ENCODE measurements at regions not wholly inside any gene's neighbourhood (a gene's known extent, or its start where the extent isn't known, plus 50 kb on each side); places are given as distances from the start of the nearest gene placed in this dataset.

GRCh38 chr1:234833118-234833517 is 223.1 kb upstream of the IRF2BP2 start:
- TF ChIP-seq EZH2 (IDR thresholded peaks at IDR 0.05; ENCODE audit: borderline replicate concordance, low read length), result no peak
- TF ChIP-seq CTCF (IDR thresholded peaks at IDR 0.05; ENCODE audit: low read length), result no peak
- no peaks in the 10 kb centered on the region for H4K20me1 ChIP-seq (ENCODE audit: insufficient read depth, low read length)
- no peaks in the 10 kb centered on the region for H3K79me2 ChIP-seq (ENCODE audit: insufficient read depth, low read length)
- H3K4me1 ChIP-seq (ENCODE audit: insufficient read depth, low read length, severe bottlenecking), result no peaks in the 10 kb centered on the region
- H3K27ac ChIP-seq (ENCODE audit: low read depth, low read length, poor library complexity, severe bottlenecking), result no peak overlapping the region
- H3K9ac ChIP-seq (ENCODE audit: low read length), result no peak overlapping the region
- no peaks in the 10 kb centered on the region; the same call in 1 of the 2 replicates for H3K27me3 ChIP-seq (ENCODE audit: insufficient read depth, low read length)
- H3K4me3 ChIP-seq (ENCODE audit: low read depth, low read length, poor library complexity, severe bottlenecking), result no peak overlapping the region
- H3K4me2 ChIP-seq (ENCODE audit: low read length), result no peak overlapping the region
- no peak overlapping the region for H2AFZ ChIP-seq (ENCODE audit: low read length)
- H3K36me3 ChIP-seq (ENCODE audit: insufficient read depth, low read length), result no peaks in the 10 kb centered on the region
- H3F3A ChIP-seq (ENCODE audit: insufficient read depth, low read length), result no peaks in the 10 kb centered on the region
- H3K9me3 ChIP-seq (ENCODE audit: low read length), result no peaks in the 10 kb centered on the region
- H3K9me2 ChIP-seq (ENCODE audit: low read depth, low read length), result no peaks in the 10 kb centered on the region

- TF ChIP-seq CTCF (IDR thresholded peaks at IDR 0.05; ENCODE audit: low read length) (no peak), EZH2 (IDR thresholded peaks at IDR 0.05; ENCODE audit: borderline replicate concordance, low read length) (no peak)
- Histone ChIP-seq H2AFZ (ENCODE audit: low read length) (no peak overlapping the region), H3K27me3 (ENCODE audit: insufficient read depth, low read length) (peaks cover 3% of the 10 kb centered on the region; the same call in 1 of the 2 replicates), H3K36me3 (ENCODE audit: insufficient read depth, low read length) (no peaks in the 10 kb centered on the region), H3K79me2 (ENCODE audit: insufficient read depth, low read length) (no peaks in the 10 kb centered on the region), H3K27ac (ENCODE audit: low read depth, low read length, poor library complexity, severe bottlenecking) (no peak overlapping the region), H3K4me1 (ENCODE audit: insufficient read depth, low read length, severe bottlenecking) (no peaks in the 10 kb centered on the region), H3K4me3 (ENCODE audit: low read depth, low read length, poor library complexity, severe bottlenecking) (no peak overlapping the region), H3F3A (ENCODE audit: insufficient read depth, low read length) (no peaks in the 10 kb centered on the region), H4K20me1 (ENCODE audit: insufficient read depth, low read length) (no peaks in the 10 kb centered on the region), H3K4me2 (ENCODE audit: low read length) (no peak overlapping the region), H3K9ac (ENCODE audit: low read length) (no peak overlapping the region), H3K9me3 (ENCODE audit: low read length) (no peaks in the 10 kb centered on the region), H3K9me2 (ENCODE audit: low read depth, low read length) (no peaks in the 10 kb centered on the region)
Measured at GRCh38 chr1:234827656-234828055, 217.7 kb upstream of the IRF2BP2 start.

GRCh38 chr1:234827181-234827580 is 217.2 kb upstream of the IRF2BP2 start:
- H3K4me3 ChIP-seq (ENCODE audit: low read depth, low read length, poor library complexity, severe bottlenecking), result no peak overlapping the region
- H3K36me3 ChIP-seq (ENCODE audit: insufficient read depth, low read length), result no peaks in the 10 kb centered on the region
- H3K4me2 ChIP-seq (ENCODE audit: low read length), result no peak overlapping the region
- peaks cover 3% of the 10 kb centered on the region; the same call in 1 of the 2 replicates for H3K27me3 ChIP-seq (ENCODE audit: insufficient read depth, low read length)
- no peaks in the 10 kb centered on the region for H3K9me2 ChIP-seq (ENCODE audit: low read depth, low read length)
- H3K9me3 ChIP-seq (ENCODE audit: low read length), result no peaks in the 10 kb centered on the region
- no peak for TF ChIP-seq CTCF (IDR thresholded peaks at IDR 0.05; ENCODE audit: low read length)
- no peak for TF ChIP-seq EZH2 (IDR thresholded peaks at IDR 0.05; ENCODE audit: borderline replicate concordance, low read length)
- H3F3A ChIP-seq (ENCODE audit: insufficient read depth, low read length), result no peaks in the 10 kb centered on the region
- no peak overlapping the region for H3K27ac ChIP-seq (ENCODE audit: low read depth, low read length, poor library complexity, severe bottlenecking)
- H3K9ac ChIP-seq (ENCODE audit: low read length), result no peak overlapping the region
- H3K4me1 ChIP-seq (ENCODE audit: insufficient read depth, low read length, severe bottlenecking), result no peaks in the 10 kb centered on the region
- H2AFZ ChIP-seq (ENCODE audit: low read length), result no peak overlapping the region
- H4K20me1 ChIP-seq (ENCODE audit: insufficient read depth, low read length), result no peaks in the 10 kb centered on the region
- no peaks in the 10 kb centered on the region for H3K79me2 ChIP-seq (ENCODE audit: insufficient read depth, low read length)
